Rectal smooth muscle tissue (tissue), 1 donor: ENCODE measurements at regions not wholly inside any gene's neighbourhood (a gene's known extent, or its start where the extent isn't known, plus 50 kb on each side); places are given as distances from the start of the nearest gene placed in this dataset.
"Not testable (repeated sequence)": the region's sequence is repeated elsewhere in the genome, so short reads cannot be mapped to it uniquely, and the experiment has no call there.

ENCODE experiments used
- H3K27ac ChIP-seq: one replicate; pipeline ENCODE4 v1.7.0; 2013; ENCODE audit warnings: low read depth, low read length, inconsistent platforms
- H3K27me3 ChIP-seq: one replicate; pipeline ENCODE4 v1.7.0; 2013; ENCODE audit warnings: low read length; ENCODE audit not compliant: control insufficient read depth, insufficient read depth
- H3K36me3 ChIP-seq: one replicate; pipeline ENCODE4 v1.7.0; 2013; ENCODE audit warnings: low read length; ENCODE audit not compliant: control insufficient read depth, insufficient read depth
- H3K4me1 ChIP-seq: one replicate; pipeline ENCODE4 v1.7.0; 2013; ENCODE audit warnings: low read length; ENCODE audit not compliant: control insufficient read depth, insufficient read depth
- H3K4me3 ChIP-seq: one replicate; pipeline ENCODE4 v1.7.0; 2013; ENCODE audit warnings: low read length
- H3K9ac ChIP-seq: one replicate; pipeline ENCODE4 v1.7.0; 2013; ENCODE audit warnings: low read length

- Histone ChIP-seq H3K4me3 (no peak overlapping the region), H3K4me1 (no peaks in the 10 kb centered on the region), H3K27me3 (no peaks in the 10 kb centered on the region), H3K27ac (no peak overlapping the region), H3K9ac (no peak overlapping the region), H3K36me3 (no peaks in the 10 kb centered on the region)
Observed at GRCh38 chr2:173713904-173714555, 251.1 kb downstream of the SP3 start.

GRCh38 chr2:173715441-173715840, 249.7 kb downstream of the SP3 start:
- no peaks in the 10 kb centered on the region for H3K4me1 ChIP-seq

GRCh38 chr2:173716458-173717052, 248.6 kb downstream of the SP3 start:
- Histone ChIP-seq H3K27ac (no peak overlapping the region), H3K4me3 (no peak overlapping the region), H3K27me3 (no peaks in the 10 kb centered on the region), H3K36me3 (no peaks in the 10 kb centered on the region), H3K4me1 (no peaks in the 10 kb centered on the region), H3K9ac (no peak overlapping the region)

More at GRCh38 chr2:173715441-173715840, 249.7 kb downstream of the SP3 start:
- Histone ChIP-seq H3K36me3 (no peaks in the 10 kb centered on the region), H3K4me3 (no peak overlapping the region), H3K27ac (no peak overlapping the region), H3K27me3 (no peaks in the 10 kb centered on the region), H3K9ac (no peak overlapping the region)

GRCh38 chr2:173719471-173719870, 245.7 kb downstream of the SP3 start:
- Histone ChIP-seq H3K36me3 (no peaks in the 10 kb centered on the region), H3K27me3 (no peaks in the 10 kb centered on the region), H3K9ac (no peak overlapping the region), H3K4me1 (no peaks in the 10 kb centered on the region), H3K4me3 (no peak overlapping the region), H3K27ac (no peak overlapping the region)

GRCh38 chr2:173720306-173720705, 244.9 kb downstream of the SP3 start:
- H3K9ac ChIP-seq: no peak overlapping the region
- no peak overlapping the region for H3K27ac ChIP-seq
- H3K4me3 ChIP-seq: no peak overlapping the region
- H3K36me3 ChIP-seq: no peaks in the 10 kb centered on the region
- no peaks in the 10 kb centered on the region for H3K4me1 ChIP-seq
- no peaks in the 10 kb centered on the region for H3K27me3 ChIP-seq

- H3K4me3 ChIP-seq: no peak overlapping the region
- no peaks in the 10 kb centered on the region for H3K27me3 ChIP-seq
- no peak overlapping the region for H3K27ac ChIP-seq
- H3K36me3 ChIP-seq: no peaks in the 10 kb centered on the region
- no peaks in the 10 kb centered on the region for H3K4me1 ChIP-seq
- H3K9ac ChIP-seq: no peak overlapping the region
Observed at GRCh38 chr2:173734797-173735196, 230.4 kb downstream of the SP3 start.

GRCh38 chr2:173737954-173738575, 227.1 kb downstream of the SP3 start:
- not testable (repeated sequence) for H3K36me3 ChIP-seq, H3K27ac ChIP-seq, H3K27me3 ChIP-seq, H3K9ac ChIP-seq, H3K4me1 ChIP-seq, H3K4me3 ChIP-seq

- no peak overlapping the region for H3K27ac ChIP-seq
- no peak overlapping the region for H3K4me3 ChIP-seq
- no peak overlapping the region for H3K9ac ChIP-seq
- no peaks in the 10 kb centered on the region for H3K27me3 ChIP-seq
- H3K36me3 ChIP-seq: no peaks in the 10 kb centered on the region
- no peaks in the 10 kb centered on the region for H3K4me1 ChIP-seq
Observed at GRCh38 chr2:173739006-173739405, 226.2 kb downstream of the SP3 start.

- H3K27me3 ChIP-seq: no peaks in the 10 kb centered on the region
- no peak overlapping the region for H3K4me3 ChIP-seq
- no peaks in the 10 kb centered on the region for H3K36me3 ChIP-seq
- no peak overlapping the region for H3K9ac ChIP-seq
- H3K4me1 ChIP-seq: no peaks in the 10 kb centered on the region
- H3K27ac ChIP-seq: no peak overlapping the region
Observed at GRCh38 chr2:173740639-173741038, 224.5 kb downstream of the SP3 start.

GRCh38 chr2:173741759-173742158, 223.4 kb downstream of the SP3 start:
- H3K27me3 ChIP-seq: no peaks in the 10 kb centered on the region
- H3K27ac ChIP-seq: no peak overlapping the region
- H3K9ac ChIP-seq: no peak overlapping the region
- no peak overlapping the region for H3K4me3 ChIP-seq
- H3K36me3 ChIP-seq: no peaks in the 10 kb centered on the region
- H3K4me1 ChIP-seq: no peaks in the 10 kb centered on the region

GRCh38 chr2:173747035-173747434, 218.1 kb downstream of the SP3 start:
- H3K4me3 ChIP-seq: no peak overlapping the region

GRCh38 chr2:173749315-173749714, 215.9 kb downstream of the SP3 start:
- H3K4me1 ChIP-seq: no peaks in the 10 kb centered on the region
- no peak overlapping the region for H3K27ac ChIP-seq
- no peak overlapping the region for H3K9ac ChIP-seq
- no peaks in the 10 kb centered on the region for H3K27me3 ChIP-seq
- H3K4me3 ChIP-seq: no peak overlapping the region
- no peaks in the 10 kb centered on the region for H3K36me3 ChIP-seq

More at GRCh38 chr2:173747035-173747434, 218.1 kb downstream of the SP3 start:
- Histone ChIP-seq H3K27ac (no peak overlapping the region), H3K4me1 (no peaks in the 10 kb centered on the region), H3K9ac (no peak overlapping the region), H3K36me3 (no peaks in the 10 kb centered on the region), H3K27me3 (no peaks in the 10 kb centered on the region)

GRCh38 chr2:173750353-173750801, 214.8 kb downstream of the SP3 start:
- H3K4me3 ChIP-seq: no peak overlapping the region
- H3K36me3 ChIP-seq: no peaks in the 10 kb centered on the region
- no peaks in the 10 kb centered on the region for H3K27me3 ChIP-seq
- H3K27ac ChIP-seq: no peak overlapping the region
- no peak overlapping the region for H3K9ac ChIP-seq
- H3K4me1 ChIP-seq: no peaks in the 10 kb centered on the region
